ENCODE measurements at regions not wholly inside any gene's neighbourhood (a gene's known extent, or its start where the extent isn't known, plus 50 kb on each side); places are given as distances from the start of the nearest gene placed in this dataset.

- intact Hi-C loops (cut with DNase I), result no loop called here
- H3K27ac ChIP-seq, result no peak overlapping the region
- no peaks in the 10 kb centered on the region for H3K27me3 ChIP-seq
- no peaks in the 10 kb centered on the region for H3K9me3 ChIP-seq
- no peaks in the 10 kb centered on the region for H3K4me1 ChIP-seq
- H3K4me3 ChIP-seq, result no peak overlapping the region
- H3K36me3 ChIP-seq, result no peaks in the 10 kb centered on the region
- no peak for DNase-seq (ENCODE audit: extremely low spot score in 2 of 2)
- no peak for TF ChIP-seq CTCF (IDR thresholded peaks at IDR 0.05)
- no peak for TF ChIP-seq POLR2AphosphoS5 (IDR thresholded peaks at IDR 0.05; ENCODE audit: insufficient read depth in 1 of 2, low read depth in 1 of 2)
- TF ChIP-seq POLR2A (IDR thresholded peaks at IDR 0.05), result no peak
These were observed 455.6 kb upstream of the SEL1L start for GRCh38 chr14:81989211-81989610.

GRCh38 chr14:81990312-81990761 is 456.7 kb upstream of the SEL1L start:
- intact Hi-C loops (cut with DNase I), result no loop called here
- no peaks in the 10 kb centered on the region for H3K9me3 ChIP-seq
- no peaks in the 10 kb centered on the region for H3K36me3 ChIP-seq
- no peak overlapping the region for H3K27ac ChIP-seq
- H3K4me3 ChIP-seq, result no peak overlapping the region
- DNase-seq (ENCODE audit: extremely low spot score in 2 of 2), result no peak
- no peak for TF ChIP-seq POLR2AphosphoS5 (IDR thresholded peaks at IDR 0.05; ENCODE audit: insufficient read depth in 1 of 2, low read depth in 1 of 2)
- peak; percentile 38 to 82 (median 78) for TF ChIP-seq CTCF (IDR thresholded peaks at IDR 0.05)
- no peaks in the 10 kb centered on the region for H3K4me1 ChIP-seq
- H3K27me3 ChIP-seq, result no peaks in the 10 kb centered on the region

- no peak for TF ChIP-seq POLR2A (IDR thresholded peaks at IDR 0.05)
- TF ChIP-seq CTCF (IDR thresholded peaks at IDR 0.05), result no peak
- TF ChIP-seq POLR2AphosphoS5 (IDR thresholded peaks at IDR 0.05; ENCODE audit: insufficient read depth in 1 of 2, low read depth in 1 of 2), result no peak
- H3K4me1 ChIP-seq, result no peaks in the 10 kb centered on the region
- no peak for DNase-seq (ENCODE audit: extremely low spot score in 2 of 2)
- no peaks in the 10 kb centered on the region for H3K27me3 ChIP-seq
- no peak overlapping the region for H3K4me3 ChIP-seq
- intact Hi-C loops (cut with DNase I), result no loop called here
- H3K27ac ChIP-seq, result no peak overlapping the region
- no peaks in the 10 kb centered on the region for H3K9me3 ChIP-seq
- H3K36me3 ChIP-seq, result no peaks in the 10 kb centered on the region
These were observed 458.3 kb upstream of the SEL1L start for GRCh38 chr14:81991998-81992397.

GRCh38 chr14:81993432-81993831 is 459.8 kb upstream of the SEL1L start:
- H3K27ac ChIP-seq, result no peak overlapping the region

GRCh38 chr14:82003426-82003825 is 469.8 kb upstream of the SEL1L start:
- intact Hi-C loops (cut with DNase I), result no loop called here
- no peak overlapping the region for H3K4me3 ChIP-seq
- TF ChIP-seq POLR2AphosphoS5 (IDR thresholded peaks at IDR 0.05; ENCODE audit: insufficient read depth in 1 of 2, low read depth in 1 of 2), result no peak
- TF ChIP-seq CTCF (IDR thresholded peaks at IDR 0.05), result no peak
- no peak for TF ChIP-seq POLR2A (IDR thresholded peaks at IDR 0.05)
- no peak overlapping the region for H3K27ac ChIP-seq
- no peaks in the 10 kb centered on the region for H3K9me3 ChIP-seq
- H3K36me3 ChIP-seq, result no peaks in the 10 kb centered on the region
- DNase-seq (ENCODE audit: extremely low spot score in 2 of 2), result no peak
- H3K4me1 ChIP-seq, result no peaks in the 10 kb centered on the region
- no peaks in the 10 kb centered on the region for H3K27me3 ChIP-seq

More at GRCh38 chr14:81993432-81993831, 459.8 kb upstream of the SEL1L start:
- Histone ChIP-seq H3K4me3 (no peak overlapping the region), H3K9me3 (no peaks in the 10 kb centered on the region), H3K36me3 (no peaks in the 10 kb centered on the region), H3K27me3 (no peaks in the 10 kb centered on the region), H3K4me1 (no peaks in the 10 kb centered on the region)
- no peak for DNase-seq (ENCODE audit: extremely low spot score in 2 of 2)
- intact Hi-C loops (cut with DNase I), result no loop called here
- no peak for TF ChIP-seq POLR2A (IDR thresholded peaks at IDR 0.05)
- TF ChIP-seq CTCF (IDR thresholded peaks at IDR 0.05), result no peak
- no peak for TF ChIP-seq POLR2AphosphoS5 (IDR thresholded peaks at IDR 0.05; ENCODE audit: insufficient read depth in 1 of 2, low read depth in 1 of 2)

All from vagina (tissue), 2 donors.